CD4-positive, alpha-beta T cell treated with Interleukin-6 at 100 ng/mL for 8 hours (primary cell): ENCODE measurements at regions not wholly inside any gene's neighbourhood (a gene's known extent, or its start where the extent isn't known, plus 50 kb on each side); places are given as distances from the start of the nearest gene placed in this dataset.
A peak's percentile ranks its signal among the peaks of the same experiment; 100 is the strongest.

Experiments
- DNase-seq: peaks from one replicate; pipeline ENCODE4 v3.0.0-alpha.2; 2020; ENCODE audit warnings: mixed read lengths, low spot score

DNA sequence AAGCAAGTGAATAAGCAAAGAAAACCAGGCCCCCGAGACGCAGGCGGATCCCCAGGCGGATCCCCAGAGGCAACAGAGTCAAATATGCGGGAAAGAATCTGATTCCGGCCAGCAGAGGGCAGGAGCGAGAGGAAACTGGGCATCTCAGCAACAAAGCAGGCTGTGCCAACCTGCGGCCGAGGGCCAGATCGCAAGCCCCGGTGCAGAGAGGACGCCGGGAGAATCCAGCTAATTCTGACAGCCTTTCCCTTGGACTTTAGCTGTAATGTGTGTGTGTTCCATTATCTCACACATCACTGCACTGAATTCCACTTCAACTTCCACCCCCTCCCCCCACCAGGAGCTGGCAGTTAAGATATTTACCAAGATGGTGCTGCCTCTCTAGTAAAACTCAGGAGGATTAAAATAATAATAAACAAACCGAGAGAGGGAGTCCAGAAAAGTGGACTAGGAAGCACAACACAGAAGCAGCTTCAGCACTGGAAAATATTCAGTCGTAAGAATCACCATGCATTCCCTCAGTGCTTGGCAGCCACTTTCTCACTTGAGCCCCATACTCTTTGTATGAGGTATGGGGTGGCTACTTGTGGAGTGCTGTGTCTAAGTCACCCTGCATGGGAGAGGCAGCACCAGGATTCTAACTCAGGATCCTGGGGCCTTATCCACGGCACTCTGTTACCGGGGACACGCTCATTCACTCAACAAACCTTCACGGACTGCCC, 66.2 kb upstream of the SNX9 start:
- DNase-seq, result peak; percentile 76

DNA sequence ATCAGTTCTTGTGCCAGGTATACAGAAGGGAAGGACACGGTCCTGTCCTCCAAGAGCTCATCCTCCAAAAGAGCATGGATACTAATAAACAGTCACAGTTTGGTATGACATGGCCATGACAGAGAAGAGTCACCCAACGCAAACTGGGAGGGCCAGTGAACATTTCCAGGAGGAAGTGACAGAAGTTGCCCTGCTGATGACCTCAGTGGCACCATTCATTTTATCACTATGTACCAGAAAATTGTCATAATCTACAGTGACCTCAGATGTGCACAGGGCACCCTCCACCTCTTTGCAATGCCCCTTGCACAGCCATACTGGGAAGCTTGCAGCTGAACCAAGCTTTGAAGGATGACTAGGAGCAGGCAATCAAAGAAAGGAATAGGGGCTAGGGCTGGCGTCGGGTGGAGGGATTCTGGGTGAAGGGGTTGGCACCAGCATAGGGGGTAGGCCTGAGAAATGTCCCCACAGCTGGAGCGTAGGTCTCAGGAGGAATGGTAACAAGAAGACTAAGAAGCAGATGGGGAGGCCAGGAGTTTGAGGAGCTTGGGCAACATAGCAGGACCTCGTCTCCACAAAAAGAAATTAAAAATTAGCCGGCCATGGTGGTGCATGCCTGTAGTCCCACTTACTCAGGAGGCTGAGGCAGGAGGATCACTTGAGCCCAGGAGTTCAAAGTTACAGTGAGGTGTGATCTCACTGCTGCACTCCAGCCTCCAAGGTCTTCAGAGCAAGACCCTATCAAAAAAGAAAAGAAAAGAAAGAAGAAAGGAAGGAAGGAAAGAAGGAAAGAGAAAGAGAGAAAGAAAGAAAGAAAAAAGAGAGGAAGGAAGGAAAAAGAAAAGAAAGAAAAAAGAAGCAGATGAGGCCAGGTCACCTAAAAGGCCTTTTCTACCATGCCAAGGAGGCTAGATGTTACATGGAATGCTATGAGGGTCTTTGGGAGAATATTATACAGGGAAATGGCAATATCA, 65.3 kb upstream of the SNX9 start:
- no peak for DNase-seq

DNA sequence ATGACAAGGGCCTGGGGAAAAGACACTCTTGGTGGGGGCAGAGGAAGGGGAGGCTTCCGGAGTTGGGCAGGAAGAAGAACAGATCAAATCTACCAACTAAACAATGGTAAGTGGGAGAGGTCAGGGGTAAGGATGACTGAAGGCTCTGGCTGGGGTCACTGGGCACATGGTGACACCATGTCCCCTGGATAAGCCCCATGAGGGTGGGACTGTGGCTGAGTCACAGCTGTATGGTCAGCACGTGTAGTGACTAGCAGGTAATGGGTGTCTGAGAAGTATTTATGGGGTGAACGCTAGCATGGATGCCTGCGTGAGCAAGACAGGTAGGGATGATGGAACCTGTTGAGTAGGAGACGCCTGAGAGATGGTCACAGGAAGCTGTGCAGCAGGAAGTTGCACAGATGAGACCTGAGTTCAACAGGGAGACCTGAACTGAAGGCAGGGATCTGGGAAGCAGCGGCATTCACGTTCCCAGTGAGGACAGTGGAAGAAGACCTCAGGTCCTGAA, 64.5 kb upstream of the SNX9 start:
- no peak for DNase-seq

DNA sequence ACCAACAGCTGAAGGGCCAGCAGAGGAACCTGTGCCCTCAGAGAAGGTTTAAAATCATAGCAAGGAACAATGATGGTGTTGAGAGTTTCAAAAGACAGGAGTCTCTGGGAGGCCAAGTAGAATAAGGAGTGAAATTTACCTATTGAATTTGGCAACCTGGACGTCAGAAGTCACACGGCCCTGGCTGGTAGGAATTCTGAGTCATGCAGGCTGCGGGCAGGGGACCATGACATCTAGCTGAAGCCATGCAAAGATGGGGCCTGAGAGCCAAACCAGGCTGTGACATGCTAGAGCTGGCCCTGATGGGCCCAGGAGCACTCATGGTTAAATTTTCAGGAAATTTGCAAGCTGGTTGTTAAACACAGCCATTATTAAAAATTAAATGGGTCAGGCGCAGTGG, 64.0 kb upstream of the SNX9 start:
- DNase-seq, result no peak

DNA sequence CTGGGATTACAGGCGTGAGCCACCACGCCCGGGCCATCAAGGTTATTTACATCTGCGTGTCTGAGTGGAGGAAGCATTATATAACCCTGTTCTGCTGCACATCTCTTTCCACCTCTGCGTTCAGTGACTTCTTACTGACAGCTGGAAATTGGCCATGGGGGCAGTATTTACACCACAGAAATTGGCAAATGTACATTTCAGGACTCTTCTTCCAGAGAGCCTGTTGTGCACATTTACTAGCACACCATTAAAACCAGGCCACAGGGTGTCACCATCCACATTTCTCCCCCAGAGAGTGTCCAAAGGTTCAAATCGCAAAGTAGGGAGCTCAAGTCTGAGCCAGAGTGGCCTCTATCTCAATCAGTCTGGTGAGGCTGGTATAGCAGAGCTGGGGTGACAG, 62.9 kb upstream of the SNX9 start:
- no peak for DNase-seq

DNA sequence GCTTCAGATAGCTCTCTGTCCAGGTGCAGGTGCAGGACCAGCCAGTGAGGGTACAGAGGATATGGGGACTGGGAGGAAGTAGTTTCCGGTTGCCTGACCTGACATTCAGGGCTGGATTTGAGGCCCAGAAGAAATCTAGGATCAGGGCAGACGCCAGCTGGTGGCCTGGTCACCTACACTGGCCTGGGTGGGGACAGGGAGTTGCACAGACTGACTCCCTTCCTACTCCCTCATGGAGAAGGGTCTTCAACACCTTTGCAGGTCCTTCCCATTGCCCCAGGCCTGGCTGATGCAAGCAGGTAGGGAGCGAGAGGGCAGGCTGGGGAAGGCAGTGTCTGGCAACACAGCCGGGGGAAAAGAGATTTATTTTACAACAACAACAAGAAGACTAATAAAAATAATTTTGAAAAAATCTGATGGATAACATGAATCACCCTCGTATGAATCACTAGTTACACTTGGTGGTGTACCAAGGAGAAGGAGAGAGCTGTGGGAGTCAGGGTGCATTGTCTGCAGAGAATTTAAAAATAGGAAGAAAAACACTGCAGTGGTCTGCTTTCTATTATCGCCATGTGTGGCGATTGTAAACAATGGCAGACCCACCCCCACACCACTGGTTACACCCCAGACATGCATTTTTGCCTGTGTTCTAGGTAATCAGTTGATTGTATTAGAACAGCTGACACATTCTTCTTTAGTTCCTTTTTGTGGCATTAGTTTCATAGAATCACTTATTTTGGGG, 62.3 kb upstream of the SNX9 start:
- no peak for DNase-seq

DNA sequence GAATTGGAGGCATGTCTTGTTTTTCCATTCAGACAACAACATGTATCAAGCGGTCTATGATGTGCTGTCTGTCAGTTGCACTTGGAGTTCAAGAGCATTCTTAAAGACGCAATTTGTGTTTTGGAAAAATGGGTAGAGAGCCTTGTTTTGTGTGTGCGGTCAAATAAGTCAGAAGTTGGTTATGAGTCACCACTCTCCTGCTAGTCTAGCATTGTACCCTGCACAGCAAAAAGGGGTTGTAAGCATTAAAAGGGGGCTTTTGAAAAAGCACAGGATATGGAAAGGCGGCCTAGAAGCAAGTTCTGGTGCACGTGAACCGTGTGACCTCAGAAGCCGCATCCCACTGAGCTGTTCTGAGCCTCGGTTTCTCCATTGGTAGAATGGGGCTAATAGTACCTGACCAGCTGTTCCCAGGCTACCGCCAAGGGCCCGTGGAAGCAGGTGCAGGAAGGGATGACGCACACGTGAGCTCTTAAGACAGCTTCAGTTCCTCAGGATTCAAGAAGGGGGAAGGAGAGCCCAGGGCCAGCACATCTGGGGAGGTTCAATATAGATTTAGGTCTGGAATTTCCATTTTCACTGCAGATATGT, 61.6 kb upstream of the SNX9 start:
- DNase-seq, result peak; percentile 56

DNA sequence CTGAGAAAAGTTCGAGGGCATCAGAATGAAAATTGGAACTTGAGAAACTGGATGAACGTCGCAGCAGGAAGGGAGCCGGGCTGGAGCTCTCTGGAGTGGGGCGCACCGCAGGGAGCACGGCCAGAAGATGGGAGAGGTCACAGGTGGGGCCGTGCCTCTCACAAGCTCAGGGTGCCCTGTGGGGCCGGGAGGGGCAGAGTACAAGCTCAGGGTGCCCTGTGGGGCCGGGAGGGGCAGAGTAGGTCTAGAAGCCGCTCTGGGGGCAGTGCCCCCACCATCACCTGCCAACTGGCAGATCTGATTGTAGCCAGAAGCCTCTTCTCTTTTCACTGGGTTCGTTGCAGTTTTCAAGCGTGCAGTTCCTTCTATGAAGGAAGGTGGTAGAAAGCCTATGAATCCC, 61.1 kb upstream of the SNX9 start:
- no peak for DNase-seq

DNA sequence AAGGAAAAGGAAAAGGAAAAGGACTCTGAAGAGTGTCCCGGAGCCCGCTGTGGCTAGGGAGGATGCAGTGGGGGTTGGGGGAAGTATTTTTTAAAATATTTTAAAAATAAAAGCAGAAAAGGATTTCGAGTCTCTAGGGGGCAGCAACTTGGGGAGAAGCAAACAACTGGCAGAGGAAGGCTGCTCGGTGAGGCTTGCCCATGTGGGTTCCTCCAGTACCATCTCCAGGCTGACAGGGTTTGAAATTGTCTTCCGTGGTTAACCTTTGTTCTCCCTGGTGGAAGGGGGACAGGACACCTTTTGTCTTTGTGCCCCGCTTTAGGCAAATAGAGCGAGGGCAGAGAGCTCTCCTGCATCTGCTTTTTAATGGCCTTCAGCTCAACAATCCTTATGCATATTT, 60.4 kb upstream of the SNX9 start:
- DNase-seq, result no peak

DNA sequence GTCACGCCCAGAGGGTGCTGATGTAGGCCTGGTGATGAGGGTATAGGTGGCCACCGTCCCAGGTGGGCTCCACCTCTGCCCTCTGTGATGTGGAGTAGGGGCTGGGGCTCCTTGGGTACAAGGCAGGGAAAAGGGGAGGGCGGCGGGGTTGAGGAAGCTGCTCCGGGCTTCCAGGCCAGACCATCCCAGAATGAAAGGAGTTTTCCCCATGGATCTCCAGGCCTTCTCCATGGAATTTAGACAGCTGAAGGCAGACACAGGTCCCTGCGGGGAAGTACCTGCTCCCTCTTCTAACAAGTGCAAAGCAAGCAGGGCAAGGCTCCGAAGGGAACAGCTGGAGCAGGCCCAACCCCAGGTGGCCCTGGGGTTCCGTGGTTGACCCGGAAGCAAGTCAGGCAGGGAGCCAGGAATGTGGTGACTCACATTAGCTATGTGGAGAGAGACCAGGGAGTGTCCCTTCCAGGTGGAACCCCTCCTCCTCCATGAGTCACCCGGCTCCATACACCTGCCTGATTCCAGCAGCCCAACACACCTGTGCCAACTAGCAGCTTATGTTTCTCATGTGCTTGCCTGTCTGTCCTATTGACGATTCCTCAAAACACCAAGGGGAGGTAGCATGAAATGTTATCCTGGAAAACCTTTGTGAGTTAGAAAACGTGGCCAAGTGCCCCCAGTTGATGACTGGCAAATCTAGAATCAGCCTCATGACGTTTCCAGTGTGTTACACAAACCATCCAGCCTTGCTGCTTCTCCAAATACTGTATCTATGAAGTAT, 59.7 kb upstream of the SNX9 start:
- DNase-seq, result no peak

DNA sequence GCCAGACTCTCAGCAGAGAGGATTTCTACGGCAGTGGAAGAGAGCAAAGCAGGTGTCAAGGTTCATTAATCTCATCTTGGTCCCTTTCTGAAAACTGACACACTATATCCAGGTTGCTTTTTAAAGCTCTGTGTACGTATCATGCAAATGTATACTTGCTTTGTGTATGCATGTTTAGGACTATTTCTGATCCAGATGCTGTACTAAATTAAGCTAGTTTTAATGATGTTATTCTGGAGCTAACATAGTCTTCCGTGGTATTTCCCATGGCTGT, 59.2 kb upstream of the SNX9 start:
- no peak for DNase-seq

DNA sequence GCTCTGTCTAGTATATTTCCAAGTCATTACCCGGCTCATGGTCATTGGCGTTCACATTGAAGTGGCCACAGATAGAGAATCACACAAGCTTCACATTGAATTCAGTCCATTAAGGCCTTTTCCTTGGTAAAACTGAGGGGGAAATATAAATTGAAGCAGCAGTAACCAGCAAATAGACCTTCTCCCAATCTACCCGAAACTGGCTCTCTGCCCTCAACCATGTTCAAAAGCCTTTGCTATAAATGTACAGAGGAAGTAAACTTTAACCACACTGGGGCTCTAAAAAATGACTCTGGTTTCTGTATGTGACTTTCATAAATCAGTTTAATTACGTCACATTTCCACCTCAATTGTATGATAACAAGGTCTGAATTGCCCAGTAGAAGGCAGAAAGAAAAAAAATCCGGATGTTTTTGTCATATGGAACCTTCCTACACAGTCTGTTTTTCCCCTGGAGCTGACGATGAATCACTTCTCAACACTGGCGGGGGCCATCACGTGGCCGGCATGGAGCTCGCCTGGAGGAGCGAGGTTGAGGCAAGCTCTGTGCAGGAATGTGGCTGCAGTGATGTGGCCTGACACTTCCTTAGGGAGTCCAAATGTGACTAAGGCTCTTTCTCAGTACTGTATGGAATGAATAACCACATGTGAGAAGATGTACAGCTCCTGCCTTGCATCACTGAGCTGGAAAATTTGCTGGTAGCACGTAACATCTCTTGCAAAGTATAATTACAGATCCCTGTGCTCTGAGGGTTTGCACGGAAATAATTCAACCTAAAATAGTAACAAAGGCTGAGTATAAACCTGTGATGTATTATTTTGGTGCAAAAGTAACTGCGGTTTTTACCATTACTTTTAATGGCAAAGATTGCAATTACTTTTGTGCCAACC, 58.6 kb upstream of the SNX9 start:
- DNase-seq, result peak; percentile 85

DNA sequence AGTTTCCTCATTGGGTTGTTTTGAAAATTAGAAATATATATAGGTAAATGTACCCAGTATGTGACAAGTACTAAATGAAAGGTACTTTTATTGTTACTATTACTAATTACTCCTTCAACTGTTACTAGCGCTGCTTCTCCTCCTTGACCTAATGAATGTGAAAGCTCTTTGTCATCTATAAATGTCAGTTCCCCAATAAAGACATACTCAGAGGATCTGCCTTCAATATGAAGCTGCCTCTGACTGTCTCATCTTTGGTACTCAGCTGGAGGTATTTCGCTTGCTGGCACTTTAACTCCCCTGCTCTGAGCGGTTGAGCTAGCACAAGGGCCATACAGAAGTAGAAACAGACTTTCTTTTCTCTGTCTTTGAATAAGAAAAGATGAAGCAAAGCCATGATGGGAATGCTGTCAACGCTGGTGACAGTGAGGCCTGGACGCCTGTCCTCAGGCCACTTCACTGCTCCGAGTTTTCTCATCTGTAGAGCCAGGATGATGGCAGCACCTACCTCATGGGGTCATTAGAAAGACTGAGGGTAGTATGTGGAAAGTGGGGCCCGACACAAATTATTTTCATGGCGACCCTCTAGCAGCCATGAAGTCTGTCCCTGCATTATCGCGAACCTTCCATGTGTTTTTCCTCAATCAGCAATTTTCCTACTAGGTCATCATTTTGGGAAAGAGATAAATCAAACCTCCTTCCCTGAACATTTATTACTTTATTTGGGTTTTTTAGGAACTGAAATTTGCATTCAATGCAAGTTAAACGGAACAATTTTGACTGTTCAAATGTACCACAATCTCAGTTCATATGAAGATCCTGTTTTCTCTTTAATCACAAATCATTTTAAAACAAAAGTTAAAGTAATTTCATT, 55.9 kb upstream of the SNX9 start:
- DNase-seq, result no peak

DNA sequence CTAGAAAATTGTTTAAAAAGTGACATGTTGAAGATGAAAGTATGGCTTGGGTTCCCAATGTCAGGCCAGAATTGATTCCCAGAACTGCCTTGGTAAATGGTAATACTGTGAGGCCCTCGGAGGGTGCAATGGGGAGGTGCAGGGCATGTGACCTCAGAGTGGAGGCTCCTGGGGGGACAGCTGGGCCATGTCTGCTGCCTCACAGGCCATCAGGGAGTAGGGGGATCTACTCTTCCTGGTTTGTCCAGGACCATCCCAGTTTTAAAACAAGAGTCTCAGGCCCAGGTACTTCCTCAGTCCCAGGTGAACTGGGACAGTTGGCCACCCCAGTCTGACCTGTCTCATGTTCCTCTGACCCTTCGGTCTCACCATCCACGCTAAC, 55.3 kb upstream of the SNX9 start:
- no peak for DNase-seq

DNA sequence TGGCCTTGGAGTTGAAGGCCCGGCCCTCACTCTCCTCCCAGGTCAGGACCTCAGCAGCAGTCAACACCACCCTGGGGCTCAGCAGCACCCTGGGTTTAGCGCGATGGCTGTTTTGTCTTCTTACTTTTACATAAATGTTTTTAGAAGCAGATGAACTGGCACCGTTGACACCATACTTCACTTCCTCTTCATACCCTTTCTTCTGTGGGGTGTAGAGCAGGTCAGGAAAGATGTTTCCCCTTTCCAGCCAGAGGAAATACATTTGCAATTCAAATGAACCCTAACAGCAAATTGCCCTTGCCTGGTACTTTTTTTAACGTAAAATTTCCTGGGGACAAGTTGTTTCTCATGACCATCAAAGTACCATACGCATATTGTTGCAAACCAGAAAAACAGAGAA, 54.7 kb upstream of the SNX9 start:
- DNase-seq, result no peak

DNA sequence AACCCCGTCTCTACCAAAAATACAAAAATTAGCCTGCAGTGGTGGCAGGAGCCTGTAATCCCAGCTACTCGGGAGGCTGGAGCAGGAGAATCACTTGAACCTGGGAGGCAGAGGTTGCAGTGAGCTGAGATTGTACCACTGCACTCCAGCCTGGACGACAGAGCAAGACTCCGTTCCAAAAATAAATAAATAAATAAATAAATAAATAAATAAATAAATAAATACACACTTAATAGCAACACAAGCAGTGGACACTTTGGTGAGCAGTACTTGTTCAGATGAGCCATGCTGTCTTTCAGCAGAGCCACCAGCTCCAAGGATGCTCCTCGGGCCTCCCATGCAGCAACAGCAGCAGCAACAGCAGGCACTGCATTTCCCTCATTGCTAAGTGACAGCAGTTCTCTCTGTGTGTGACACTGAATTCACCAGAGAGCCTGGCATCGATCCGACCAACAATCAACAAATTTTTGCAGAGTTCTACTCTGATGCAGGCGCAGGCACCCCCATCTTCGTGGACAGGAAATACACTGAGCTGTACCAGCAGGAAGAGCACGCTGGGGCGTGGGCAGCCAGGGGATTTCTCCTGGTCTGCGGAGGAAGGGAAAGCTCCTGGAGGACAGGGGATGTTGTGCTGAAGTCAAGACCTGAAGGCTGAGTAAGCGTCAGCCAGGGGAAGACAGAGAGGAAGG, 54.0 kb upstream of the SNX9 start:
- DNase-seq, result no peak

DNA sequence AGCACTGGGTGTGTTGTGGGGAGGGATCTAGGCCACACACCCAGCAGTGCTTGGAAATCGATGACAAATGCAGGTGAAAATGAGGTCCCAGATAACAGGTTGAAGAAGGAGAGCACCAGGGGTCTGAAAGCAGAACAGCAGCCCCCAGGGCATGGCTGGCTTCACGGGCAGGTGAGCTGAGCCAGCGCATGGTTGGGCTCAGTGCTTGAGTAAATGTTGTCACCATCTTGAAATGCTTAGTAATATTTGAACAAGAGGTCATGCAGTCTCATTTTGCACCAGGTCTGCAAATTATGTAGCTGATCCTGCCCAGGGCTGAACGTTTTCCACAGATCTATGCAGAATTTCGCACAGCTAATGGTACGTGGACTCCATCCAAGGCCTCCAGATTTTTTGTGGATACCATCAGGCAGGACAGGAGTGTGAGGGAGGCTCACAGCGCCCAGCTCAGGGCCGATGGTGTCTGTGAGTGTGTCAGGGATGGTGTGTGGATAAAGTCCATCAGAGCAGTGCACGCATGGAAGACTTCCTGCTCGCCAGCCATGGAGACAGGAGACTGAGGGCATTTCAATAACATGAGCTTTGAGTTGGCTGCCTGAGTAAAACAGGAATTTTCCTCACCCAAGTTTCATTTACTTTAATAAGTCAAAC, 53.1 kb upstream of the SNX9 start:
- no peak for DNase-seq

DNA sequence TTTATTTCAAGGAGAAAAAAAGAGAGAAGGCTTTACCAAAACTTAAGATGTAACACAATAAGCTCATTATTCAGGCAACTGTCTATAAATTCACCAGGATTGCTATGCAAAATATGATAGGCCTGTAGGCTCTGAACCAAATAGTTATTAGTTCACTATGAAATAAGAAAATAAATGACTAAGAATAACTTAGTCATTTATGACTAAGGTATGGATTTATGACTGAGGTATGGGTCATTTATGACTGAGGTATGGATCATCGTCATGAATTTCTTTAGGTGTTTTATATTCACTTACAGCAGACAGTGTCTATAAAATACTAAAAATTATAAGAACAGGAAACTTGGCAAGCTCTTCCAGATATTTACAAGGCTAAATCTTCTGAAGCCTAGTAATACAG, 52.1 kb upstream of the SNX9 start:
- DNase-seq, result no peak
